ENCODE measurements at regions not wholly inside any gene's neighbourhood (a gene's known extent, or its start where the extent isn't known, plus 50 kb on each side); places are given as distances from the start of the nearest gene placed in this dataset.

DNA sequence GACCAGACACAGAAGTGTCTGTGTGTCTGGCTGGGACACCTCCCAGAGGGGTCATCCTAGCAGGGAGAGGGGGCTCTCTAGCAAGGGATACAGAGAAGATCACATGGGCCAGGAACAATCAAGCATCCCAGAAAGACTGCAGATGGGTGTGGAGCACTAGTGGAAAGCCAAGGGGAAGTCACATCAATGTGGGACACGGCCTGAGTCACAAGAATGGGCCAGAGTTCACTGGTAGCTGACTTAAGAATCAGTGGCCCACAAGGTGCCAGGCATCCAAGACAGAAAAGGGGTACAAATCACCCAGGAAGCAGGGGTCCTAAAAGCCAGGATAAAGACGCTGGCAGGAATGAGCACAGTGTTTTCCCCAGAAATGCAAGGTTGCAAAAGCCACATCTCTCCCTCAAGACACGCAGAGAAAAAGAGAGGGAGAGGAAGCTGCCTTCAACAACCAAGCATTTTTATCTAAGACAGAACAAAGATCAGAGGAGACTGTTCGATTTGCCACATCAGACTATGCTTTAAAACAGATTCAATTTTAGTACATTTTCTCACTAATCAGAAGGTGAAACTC is 113.6 kb upstream of the DST start (continued):
- no peak for TF ChIP-seq BACH1 (IDR thresholded peaks at IDR 0.05; ENCODE audit: borderline replicate concordance)

DNA sequence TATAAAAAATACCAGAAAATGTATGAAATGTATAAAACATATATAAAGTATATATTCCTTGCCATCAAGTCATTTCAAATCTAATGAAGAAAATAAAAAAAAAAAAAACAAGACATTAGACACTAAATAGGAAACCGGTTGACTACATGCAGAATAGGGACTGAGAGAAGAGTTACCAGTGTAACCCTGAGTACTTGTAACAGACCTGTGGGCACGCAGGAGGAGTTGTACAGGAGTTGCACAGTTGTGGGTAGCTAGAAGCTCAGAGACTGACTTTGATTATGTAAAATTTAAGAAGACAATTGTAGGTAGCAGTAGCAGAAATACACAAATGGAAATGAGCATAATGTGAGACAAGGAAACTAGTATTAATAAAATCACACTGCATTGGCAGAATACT is 112.4 kb upstream of the DST start:
- no peak for ATAC-seq
- peaks cover 74% of the 10 kb centered on the region for H3K79me2 ChIP-seq (ENCODE audit: control insufficient read depth, insufficient read depth, low read length)

More for the DNA sequence above, 112.4 kb upstream of the DST start:
- DNase-seq (ENCODE audit: low read depth, low spot score), result no peak
- Histone ChIP-seq H4K20me1 (ENCODE audit: control insufficient read depth, insufficient read depth) (no peaks in the 10 kb centered on the region), H3K9ac (ENCODE audit: control insufficient read depth, insufficient read depth, low read length) (no peak overlapping the region), H3K27me3 (replicated peaks in 1 of 2; ENCODE audit: control insufficient read depth in 2 of 2, insufficient read depth in 2 of 2, low read length in 1 of 2) (no peaks in the 10 kb centered on the region), H3K4me2 (ENCODE audit: control insufficient read depth, insufficient read depth) (no peak overlapping the region), H3K9me3 (replicated peaks; ENCODE audit: control insufficient read depth, insufficient read depth, low read length) (no peaks in the 10 kb centered on the region; the same call in 2 of the 3 replicates), H2AFZ (ENCODE audit: control insufficient read depth, low read depth, low read length) (no peak overlapping the region), H3K36me3 (ENCODE audit: control insufficient read depth in 2 of 2, insufficient read depth in 2 of 2, low read length in 1 of 2) (no peaks in the 10 kb centered on the region), H3K4me1 (ENCODE audit: control insufficient read depth, insufficient read depth, low read length) (peaks cover 59% of the 10 kb centered on the region), H3K27ac (ENCODE audit: control insufficient read depth, insufficient read depth) (no peak overlapping the region), H3K4me3 (no peak overlapping the region)
- TF ChIP-seq EGR1 (IDR thresholded peaks at IDR 0.05; ENCODE audit: borderline replicate concordance in 1 of 2, low read depth in 2 of 2, low read length in 2 of 2) (no peak), KAT2A (conservative IDR thresholded peaks at IDR 0.05; ENCODE audit: control insufficient read depth, low read depth, low read length) (no peak), LARP7 (IDR thresholded peaks at IDR 0.05) (no peak), YY1 (IDR thresholded peaks at IDR 0.05; ENCODE audit: low read depth, low read length) (no peak), IKZF2 (IDR thresholded peaks at IDR 0.05) (no peak)
- TF ChIP-seq, protein P1, sequence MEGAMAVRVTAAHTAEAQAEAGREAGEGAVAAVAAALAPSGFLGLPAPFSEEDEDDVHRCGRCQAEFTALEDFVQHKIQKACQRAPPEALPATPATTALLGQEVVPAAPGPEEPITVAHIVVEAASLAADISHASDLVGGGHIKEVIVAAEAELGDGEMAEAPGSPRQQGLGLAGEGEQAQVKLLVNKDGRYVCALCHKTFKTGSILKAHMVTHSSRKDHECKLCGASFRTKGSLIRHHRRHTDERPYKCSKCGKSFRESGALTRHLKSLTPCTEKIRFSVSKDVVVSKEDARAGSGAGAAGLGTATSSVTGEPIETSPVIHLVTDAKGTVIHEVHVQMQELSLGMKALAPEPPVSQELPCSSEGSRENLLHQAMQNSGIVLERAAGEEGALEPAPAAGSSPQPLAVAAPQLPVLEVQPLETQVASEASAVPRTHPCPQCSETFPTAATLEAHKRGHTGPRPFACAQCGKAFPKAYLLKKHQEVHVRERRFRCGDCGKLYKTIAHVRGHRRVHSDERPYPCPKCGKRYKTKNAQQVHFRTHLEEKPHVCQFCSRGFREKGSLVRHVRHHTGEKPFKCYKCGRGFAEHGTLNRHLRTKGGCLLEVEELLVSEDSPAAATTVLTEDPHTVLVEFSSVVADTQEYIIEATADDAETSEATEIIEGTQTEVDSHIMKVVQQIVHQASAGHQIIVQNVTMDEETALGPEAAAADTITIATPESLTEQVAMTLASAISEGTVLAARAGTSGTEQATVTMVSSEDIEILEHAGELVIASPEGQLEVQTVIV (IDR thresholded peaks at IDR 0.05; ENCODE audit: borderline replicate concordance, partially characterized antibody), result no peak
- intact Hi-C loops (cut with micrococcal nuclease; ENCODE audit: unreplicated experiment) (loop anchor here (5.0 kb wide), 1 partner anchor 113 kb away; the partner anchor contains the start of gene DST), in situ Hi-C loops (cut with MboI) (no loop called here)
- no TSS peak for BruUV-seq (replicated peaks)
- ChIA-PET POLR2A (interaction anchor here (0.6 to 1.5 kb wide), 5 partner anchors 11 to 96 kb away, joined by 3 to 6 read pairs (median 4); no protein-coding TSS in a partner anchor), SMC1A (ENCODE audit: uncharacterized antibody, unreplicated experiment) (interaction anchor here (0.7 to 20.4 kb wide), 11 partner anchors 9 to 116 kb away, joined by 3 to 396 read pairs (median 13); no protein-coding TSS in a partner anchor), RAD21 (ENCODE audit: unreplicated experiment) (interaction anchor here (1.0 to 15.3 kb wide), 8 partner anchors 9 to 92 kb away, joined by 3 to 450 read pairs (median 8); no protein-coding TSS in a partner anchor), CTCF (interaction anchor here (0.6 to 19.5 kb wide), 9 partner anchors 10 to 161 kb away, joined by 3 to 494 read pairs (median 4); no protein-coding TSS in a partner anchor)
- FAIRE-seq, result no peak
- 81% methylated on average over 2 of the region's 2 CpGs for WGBS (ENCODE audit: insufficient coverage, insufficient replicate concordance, low lambda C conversion rate, missing lambda C conversion rate)
